WTC11 (cell line): ENCODE measurements at regions not wholly inside any gene's neighbourhood (a gene's known extent, or its start where the extent isn't known, plus 50 kb on each side); places are given as distances from the start of the nearest gene placed in this dataset.

Experiments
- ATAC-seq: fragments of 200-7000 bp; cut with Tn5 transposase; 2 replicates; pipeline ENCODE4 v1.10.0; 2021; ENCODE audit warnings: mild to moderate bottlenecking, moderate library complexity
- CTCF ChIA-PET: fragments of 300-600 bp; sonication (Branson Sonifier 250); formaldehyde crosslinking; loops from one replicate; lab custom pipeline; 2021; ENCODE audit warnings: antibody characterized with exemption; lab: Charles Lee
- POLR2A ChIA-PET: fragments of 350-600 bp; sonication (Branson Sonifier 250); formaldehyde crosslinking; loops from one replicate; lab custom pipeline; 2021; ENCODE audit warnings: antibody characterized with exemption; lab: Charles Lee
- DNase-seq: peaks from one replicate; pipeline ENCODE4 v3.0.0; 2021; ENCODE audit warnings: low spot score
- H3K27ac Mint-ChIP-seq: 2 replicates; pipeline ENCODE4 v1.8.0; 2021; ENCODE audit warnings: mixed read lengths
- H3K27me3 Mint-ChIP-seq: 2 replicates; pipeline ENCODE4 v1.8.0; 2021; ENCODE audit warnings: low read depth, mild to moderate bottlenecking, moderate library complexity, mixed read lengths
- H3K36me3 Mint-ChIP-seq: 2 replicates; pipeline ENCODE4 v1.8.0; 2021; ENCODE audit warnings: mixed read lengths
- H3K4me1 Mint-ChIP-seq: 2 replicates; pipeline ENCODE4 v1.8.0; 2022; ENCODE audit warnings: mixed read lengths
- H3K4me3 Mint-ChIP-seq: 2 replicates; pipeline ENCODE4 v1.8.0; 2021; ENCODE audit warnings: mild to moderate bottlenecking, moderate library complexity, mixed read lengths
- H3K9me3 Mint-ChIP-seq: 2 replicates; pipeline ENCODE4 v1.8.0; 2021; ENCODE audit warnings: mixed read lengths
- ATF1 ChIP-seq: sonication (generic); formaldehyde crosslinking; IDR thresholded peaks from 2 replicates; pipeline ENCODE4 v1.8.1; 2023; ENCODE audit warnings: mild to moderate bottlenecking, moderate library complexity, missing genetic modification reagents
- CBFB ChIP-seq: sonication (generic); formaldehyde crosslinking; IDR thresholded peaks from 2 replicates; pipeline ENCODE4 v1.8.1; 2022; ENCODE audit warnings: mild to moderate bottlenecking, low read depth, missing genetic modification reagents
- ETV6 ChIP-seq: sonication (generic); formaldehyde crosslinking; IDR thresholded peaks from 2 replicates; pipeline ENCODE4 v1.8.1; 2022; ENCODE audit warnings: mild to moderate bottlenecking, missing genetic modification reagents
- FOXJ3 ChIP-seq: sonication (generic); formaldehyde crosslinking; IDR thresholded peaks from 2 replicates; pipeline ENCODE4 v1.9.0; 2021; ENCODE audit warnings: missing genetic modification reagents, mild to moderate bottlenecking, borderline replicate concordance
- FOXK1 ChIP-seq: sonication (generic); formaldehyde crosslinking; IDR thresholded peaks from 2 replicates; pipeline ENCODE4 v1.8.0; 2022; ENCODE audit warnings: mild to moderate bottlenecking, moderate library complexity, missing genetic modification reagents
- GRHL2 ChIP-seq: fragments of 250-450 bp; sonication (Bioruptor Pico); IDR thresholded peaks from 2 replicates; pipeline ENCODE4 v1.8.0; 2022; ENCODE audit warnings: mild to moderate bottlenecking, moderate library complexity; ENCODE audit not compliant: insufficient replicate concordance, severe bottlenecking
- NR2C2 ChIP-seq: sonication (generic); formaldehyde crosslinking; IDR thresholded peaks from 2 replicates; pipeline ENCODE4 v1.8.0; 2022; ENCODE audit warnings: mild to moderate bottlenecking, missing genetic modification reagents
- NR3C1 ChIP-seq: sonication (generic); formaldehyde crosslinking; conservative IDR thresholded peaks from 2 replicates; pipeline ENCODE4 v1.8.1; 2023; ENCODE audit warnings: low read depth, mild to moderate bottlenecking, missing genetic modification reagents
- PRRX2 ChIP-seq: fragments of 250-450 bp; sonication (Bioruptor Pico); IDR thresholded peaks from 2 replicates; pipeline ENCODE4 v1.8.0; 2021; ENCODE audit warnings: mild to moderate bottlenecking
- SOX15 ChIP-seq: fragments of 250-450 bp; sonication (Bioruptor Pico); IDR thresholded peaks from 2 replicates; pipeline ENCODE4 v1.9.0; 2021; ENCODE audit warnings: mild to moderate bottlenecking
- TCF7 ChIP-seq: sonication (generic); formaldehyde crosslinking; IDR thresholded peaks from 2 replicates; pipeline ENCODE4 v1.8.0; 2022; ENCODE audit warnings: mild to moderate bottlenecking, low read depth, missing genetic modification reagents, moderate library complexity
- TEAD4 ChIP-seq: sonication (generic); formaldehyde crosslinking; IDR thresholded peaks from 2 replicates; pipeline ENCODE4 v1.8.0; 2022; ENCODE audit warnings: mild to moderate bottlenecking, missing genetic modification reagents
- ZBTB21 ChIP-seq: sonication (generic); formaldehyde crosslinking; IDR thresholded peaks from 2 replicates; pipeline ENCODE4 v1.8.1; 2023; ENCODE audit warnings: mild to moderate bottlenecking, missing genetic modification reagents, borderline replicate concordance
- ZNF121 ChIP-seq: sonication (generic); formaldehyde crosslinking; IDR thresholded peaks from 2 replicates; pipeline ENCODE4 v1.8.0; 2023; ENCODE audit warnings: missing genetic modification reagents
- ZNF263 ChIP-seq: sonication (generic); formaldehyde crosslinking; IDR thresholded peaks from 2 replicates; pipeline ENCODE4 v1.8.1; 2022; ENCODE audit warnings: low read depth, mild to moderate bottlenecking, moderate library complexity, missing genetic modification reagents
- ZNF396 ChIP-seq: fragments of 250-450 bp; sonication (Bioruptor Pico); IDR thresholded peaks from 2 replicates; pipeline ENCODE4 v1.8.0; 2021; ENCODE audit warnings: mild to moderate bottlenecking, moderate library complexity, borderline replicate concordance
- TF ChIP-seq, protein P1 (sequence below): sonication (generic); formaldehyde crosslinking; IDR thresholded peaks from 2 replicates; pipeline ENCODE4 v1.8.1; 2022; ENCODE audit warnings: mild to moderate bottlenecking, missing genetic modification reagents, moderate library complexity, borderline replicate concordance
- TF ChIP-seq, protein P2 (sequence below): sonication (generic); formaldehyde crosslinking; IDR thresholded peaks from 2 replicates; pipeline ENCODE4 v1.8.1; 2023; ENCODE audit warnings: mild to moderate bottlenecking, missing genetic modification reagents
- TF ChIP-seq, protein P3 (sequence below): fragments of 250-450 bp; sonication (Bioruptor Pico); IDR thresholded peaks from 2 replicates; pipeline ENCODE4 v1.9.0; 2021; ENCODE audit warnings: mild to moderate bottlenecking
- TF ChIP-seq, protein P4 (sequence below): sonication (generic); formaldehyde crosslinking; IDR thresholded peaks from 2 replicates; pipeline ENCODE4 v1.8.1; 2023; ENCODE audit warnings: mild to moderate bottlenecking, missing genetic modification reagents, borderline replicate concordance
- TF ChIP-seq, protein P5 (sequence below): sonication (generic); formaldehyde crosslinking; IDR thresholded peaks from 2 replicates; pipeline ENCODE4 v1.8.1; 2022; ENCODE audit warnings: low read depth, missing genetic modification reagents, borderline replicate concordance
- TF ChIP-seq, protein P6 (sequence below): sonication (generic); formaldehyde crosslinking; conservative IDR thresholded peaks from 2 replicates; pipeline ENCODE4 v1.8.1; 2022; ENCODE audit warnings: mild to moderate bottlenecking, missing genetic modification reagents

DNA sequence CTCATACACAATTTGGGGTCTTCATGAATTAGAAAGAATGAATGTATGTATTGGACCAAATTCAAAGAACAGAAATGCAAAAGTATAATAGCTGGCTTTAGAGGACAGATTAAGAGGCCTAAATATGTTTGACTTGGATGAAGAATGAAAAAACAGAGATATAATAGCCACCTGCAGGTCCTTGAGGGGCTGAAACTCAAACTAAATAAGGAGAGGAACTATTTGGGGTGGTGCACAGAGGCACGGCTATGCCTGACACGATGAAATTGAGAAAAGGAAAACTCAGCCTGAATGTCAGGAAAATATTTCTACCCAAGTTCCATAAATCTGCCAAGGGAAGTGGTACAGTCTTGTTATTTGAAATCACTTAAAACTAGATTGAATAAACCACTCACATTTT is 222.9 kb upstream of the DDHD1 start (continued):
- TF ChIP-seq TCF7 (CRISPR knock-in tag) (no peak), ETV6 (no peak), TEAD4 (CRISPR knock-in tag) (no peak), ZBTB21 (no peak)

DNA sequence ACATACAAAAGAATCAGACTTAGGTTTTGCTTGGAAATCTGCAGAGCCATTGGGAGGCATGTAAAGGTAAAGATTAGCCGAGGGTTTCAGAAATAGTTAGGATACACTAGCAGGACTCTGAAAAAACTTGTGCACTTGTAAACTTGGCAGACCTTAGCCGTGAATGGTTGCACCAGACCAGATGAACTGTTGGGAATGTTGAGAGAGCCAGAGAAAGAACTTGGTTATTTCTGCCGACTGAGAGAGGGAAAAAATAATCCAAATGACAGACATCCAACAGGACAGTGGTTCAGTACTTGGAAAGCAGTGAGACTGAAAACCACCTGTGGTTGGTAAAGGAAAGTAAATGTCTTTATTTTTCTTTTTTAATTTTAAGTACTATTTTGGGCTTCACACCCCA is 222.5 kb upstream of the DDHD1 start:
- H3K4me1 Mint-ChIP-seq, result no peaks in the 10 kb centered on the region; the same call in 1 of the 2 replicates
- TF ChIP-seq ZNF121 (CRISPR knock-in tag) (no peak), SOX15 (CRISPR knock-in tag) (no peak), NR2C2 (CRISPR knock-in tag) (no peak), ZNF396 (no peak), ATF1 (CRISPR knock-in tag) (no peak), PRRX2 (no peak), GRHL2 (no peak), ZNF263 (CRISPR knock-in tag) (no peak)
- TF ChIP-seq, protein P1, sequence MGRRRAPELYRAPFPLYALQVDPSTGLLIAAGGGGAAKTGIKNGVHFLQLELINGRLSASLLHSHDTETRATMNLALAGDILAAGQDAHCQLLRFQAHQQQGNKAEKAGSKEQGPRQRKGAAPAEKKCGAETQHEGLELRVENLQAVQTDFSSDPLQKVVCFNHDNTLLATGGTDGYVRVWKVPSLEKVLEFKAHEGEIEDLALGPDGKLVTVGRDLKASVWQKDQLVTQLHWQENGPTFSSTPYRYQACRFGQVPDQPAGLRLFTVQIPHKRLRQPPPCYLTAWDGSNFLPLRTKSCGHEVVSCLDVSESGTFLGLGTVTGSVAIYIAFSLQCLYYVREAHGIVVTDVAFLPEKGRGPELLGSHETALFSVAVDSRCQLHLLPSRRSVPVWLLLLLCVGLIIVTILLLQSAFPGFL (CRISPR knock-in tag), result no peak
- TF ChIP-seq, protein P2, sequence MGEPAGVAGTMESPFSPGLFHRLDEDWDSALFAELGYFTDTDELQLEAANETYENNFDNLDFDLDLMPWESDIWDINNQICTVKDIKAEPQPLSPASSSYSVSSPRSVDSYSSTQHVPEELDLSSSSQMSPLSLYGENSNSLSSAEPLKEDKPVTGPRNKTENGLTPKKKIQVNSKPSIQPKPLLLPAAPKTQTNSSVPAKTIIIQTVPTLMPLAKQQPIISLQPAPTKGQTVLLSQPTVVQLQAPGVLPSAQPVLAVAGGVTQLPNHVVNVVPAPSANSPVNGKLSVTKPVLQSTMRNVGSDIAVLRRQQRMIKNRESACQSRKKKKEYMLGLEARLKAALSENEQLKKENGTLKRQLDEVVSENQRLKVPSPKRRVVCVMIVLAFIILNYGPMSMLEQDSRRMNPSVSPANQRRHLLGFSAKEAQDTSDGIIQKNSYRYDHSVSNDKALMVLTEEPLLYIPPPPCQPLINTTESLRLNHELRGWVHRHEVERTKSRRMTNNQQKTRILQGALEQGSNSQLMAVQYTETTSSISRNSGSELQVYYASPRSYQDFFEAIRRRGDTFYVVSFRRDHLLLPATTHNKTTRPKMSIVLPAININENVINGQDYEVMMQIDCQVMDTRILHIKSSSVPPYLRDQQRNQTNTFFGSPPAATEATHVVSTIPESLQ (CRISPR knock-in tag), result no peak
- TF ChIP-seq, protein P3, sequence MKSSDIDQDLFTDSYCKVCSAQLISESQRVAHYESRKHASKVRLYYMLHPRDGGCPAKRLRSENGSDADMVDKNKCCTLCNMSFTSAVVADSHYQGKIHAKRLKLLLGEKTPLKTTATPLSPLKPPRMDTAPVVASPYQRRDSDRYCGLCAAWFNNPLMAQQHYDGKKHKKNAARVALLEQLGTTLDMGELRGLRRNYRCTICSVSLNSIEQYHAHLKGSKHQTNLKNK (CRISPR knock-in tag), result no peak
- no peak overlapping the region for H3K27ac Mint-ChIP-seq
- H3K36me3 Mint-ChIP-seq, result peaks cover 2% of the 10 kb centered on the region; the same call in 1 of the 2 replicates
- H3K27me3 Mint-ChIP-seq, result 0 out of 2 replicates have a peak, but pooled peaks cover 3% of the 10 kb centered on the region
- ChIA-PET CTCF (no interaction called here), POLR2A (no interaction called here)
- peaks cover 12% of the 10 kb centered on the region for H3K9me3 Mint-ChIP-seq
- ATAC-seq, result no peak
- no peak for DNase-seq
- no peak overlapping the region for H3K4me3 Mint-ChIP-seq

DNA sequence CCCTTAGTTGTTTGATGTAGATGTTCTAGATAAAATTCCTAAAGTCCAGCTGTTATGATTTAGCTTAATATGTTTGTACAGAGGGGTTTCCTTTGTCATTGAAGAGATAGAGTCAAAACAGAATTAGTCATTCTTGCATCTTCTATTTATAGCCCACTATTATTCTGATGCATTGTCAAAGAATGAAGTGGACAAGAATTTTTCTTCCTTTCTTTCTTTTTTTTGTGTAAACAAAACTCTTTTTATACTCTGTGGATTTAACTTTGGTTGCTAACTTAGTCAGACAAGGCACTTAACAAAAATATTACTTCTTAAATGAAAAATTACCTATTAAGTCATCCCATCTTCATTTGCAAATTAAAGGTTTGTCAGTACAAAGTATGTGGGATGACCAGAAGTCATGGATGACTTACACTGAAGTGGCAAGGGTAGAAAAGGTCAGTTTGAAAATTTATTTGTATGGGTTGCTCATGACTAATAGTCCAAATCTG is 215.6 kb upstream of the DDHD1 start:
- Mint-ChIP-seq H3K4me3 (no peak overlapping the region), H3K36me3 (peaks cover 12% of the 10 kb centered on the region), H3K4me1 (peaks cover 30% of the 10 kb centered on the region), H3K27me3 (peaks cover 3% of the 10 kb centered on the region; the same call in 1 of the 2 replicates), H3K27ac (no peak overlapping the region), H3K9me3 (peaks cover 34% of the 10 kb centered on the region)
- no peak for ATAC-seq
- CTCF ChIA-PET, result no interaction called here
- no peak for DNase-seq
- POLR2A ChIA-PET, result no interaction called here
- TF ChIP-seq, protein P4, sequence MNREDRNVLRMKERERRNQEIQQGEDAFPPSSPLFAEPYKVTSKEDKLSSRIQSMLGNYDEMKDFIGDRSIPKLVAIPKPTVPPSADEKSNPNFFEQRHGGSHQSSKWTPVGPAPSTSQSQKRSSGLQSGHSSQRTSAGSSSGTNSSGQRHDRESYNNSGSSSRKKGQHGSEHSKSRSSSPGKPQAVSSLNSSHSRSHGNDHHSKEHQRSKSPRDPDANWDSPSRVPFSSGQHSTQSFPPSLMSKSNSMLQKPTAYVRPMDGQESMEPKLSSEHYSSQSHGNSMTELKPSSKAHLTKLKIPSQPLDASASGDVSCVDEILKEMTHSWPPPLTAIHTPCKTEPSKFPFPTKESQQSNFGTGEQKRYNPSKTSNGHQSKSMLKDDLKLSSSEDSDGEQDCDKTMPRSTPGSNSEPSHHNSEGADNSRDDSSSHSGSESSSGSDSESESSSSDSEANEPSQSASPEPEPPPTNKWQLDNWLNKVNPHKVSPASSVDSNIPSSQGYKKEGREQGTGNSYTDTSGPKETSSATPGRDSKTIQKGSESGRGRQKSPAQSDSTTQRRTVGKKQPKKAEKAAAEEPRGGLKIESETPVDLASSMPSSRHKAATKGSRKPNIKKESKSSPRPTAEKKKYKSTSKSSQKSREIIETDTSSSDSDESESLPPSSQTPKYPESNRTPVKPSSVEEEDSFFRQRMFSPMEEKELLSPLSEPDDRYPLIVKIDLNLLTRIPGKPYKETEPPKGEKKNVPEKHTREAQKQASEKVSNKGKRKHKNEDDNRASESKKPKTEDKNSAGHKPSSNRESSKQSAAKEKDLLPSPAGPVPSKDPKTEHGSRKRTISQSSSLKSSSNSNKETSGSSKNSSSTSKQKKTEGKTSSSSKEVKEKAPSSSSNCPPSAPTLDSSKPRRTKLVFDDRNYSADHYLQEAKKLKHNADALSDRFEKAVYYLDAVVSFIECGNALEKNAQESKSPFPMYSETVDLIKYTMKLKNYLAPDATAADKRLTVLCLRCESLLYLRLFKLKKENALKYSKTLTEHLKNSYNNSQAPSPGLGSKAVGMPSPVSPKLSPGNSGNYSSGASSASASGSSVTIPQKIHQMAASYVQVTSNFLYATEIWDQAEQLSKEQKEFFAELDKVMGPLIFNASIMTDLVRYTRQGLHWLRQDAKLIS (CRISPR knock-in tag), result no peak
- TF ChIP-seq, protein P5, sequence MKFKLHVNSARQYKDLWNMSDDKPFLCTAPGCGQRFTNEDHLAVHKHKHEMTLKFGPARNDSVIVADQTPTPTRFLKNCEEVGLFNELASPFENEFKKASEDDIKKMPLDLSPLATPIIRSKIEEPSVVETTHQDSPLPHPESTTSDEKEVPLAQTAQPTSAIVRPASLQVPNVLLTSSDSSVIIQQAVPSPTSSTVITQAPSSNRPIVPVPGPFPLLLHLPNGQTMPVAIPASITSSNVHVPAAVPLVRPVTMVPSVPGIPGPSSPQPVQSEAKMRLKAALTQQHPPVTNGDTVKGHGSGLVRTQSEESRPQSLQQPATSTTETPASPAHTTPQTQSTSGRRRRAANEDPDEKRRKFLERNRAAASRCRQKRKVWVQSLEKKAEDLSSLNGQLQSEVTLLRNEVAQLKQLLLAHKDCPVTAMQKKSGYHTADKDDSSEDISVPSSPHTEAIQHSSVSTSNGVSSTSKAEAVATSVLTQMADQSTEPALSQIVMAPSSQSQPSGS (CRISPR knock-in tag), result no peak
- TF ChIP-seq FOXK1 (CRISPR knock-in tag), result no peak
- no peak for TF ChIP-seq FOXJ3 (CRISPR knock-in tag)
- TF ChIP-seq NR3C1 (CRISPR knock-in tag), result no peak
- no peak for TF ChIP-seq GRHL2
- TF ChIP-seq, protein P6, sequence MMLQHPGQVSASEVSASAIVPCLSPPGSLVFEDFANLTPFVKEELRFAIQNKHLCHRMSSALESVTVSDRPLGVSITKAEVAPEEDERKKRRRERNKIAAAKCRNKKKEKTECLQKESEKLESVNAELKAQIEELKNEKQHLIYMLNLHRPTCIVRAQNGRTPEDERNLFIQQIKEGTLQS, result no peak
- no peak for TF ChIP-seq CBFB (CRISPR knock-in tag)
